B cell (primary cell): ENCODE measurements at regions not wholly inside any gene's neighbourhood (a gene's known extent, or its start where the extent isn't known, plus 50 kb on each side); places are given as distances from the start of the nearest gene placed in this dataset.

Source experiments
- ATAC-seq: fragments of 200-7000 bp; cut with Tn5 transposase; one replicate; pipeline ENCODE4 v1.10.0; 2021; ENCODE audit warnings: low read depth, mild to moderate bottlenecking, moderate number of reproducible peaks, moderate library complexity
- CTCF ChIA-PET: fragments of 350-600 bp; sonication (Branson Sonifier 250); formaldehyde crosslinking; loops from one replicate; lab custom pipeline; 2021; ENCODE audit warnings: antibody characterized with exemption, inconsistent platforms; lab: Charles Lee
- POLR2A ChIA-PET: fragments of 350-600 bp; sonication (Branson Sonifier 250); formaldehyde crosslinking; loops from one replicate; lab custom pipeline; 2021; ENCODE audit warnings: antibody characterized with exemption; lab: Charles Lee
- DNase-seq: peaks from one replicate; pipeline ENCODE4 v3.0.0; 2013
- H2AFZ ChIP-seq: 2 replicates; pipeline ENCODE4 v1.6.1; 2012; ENCODE audit warnings: mild to moderate bottlenecking, low read depth, low read length; ENCODE audit not compliant: insufficient read depth, poor library complexity, severe bottlenecking
- H3K27ac ChIP-seq, 2 donors: 1 replicate in 1 of 2; 2 replicates in 1 of 2; pipeline ENCODE4 v1.5.1; 2012 to 2013; ENCODE audit warnings: low read length in 2 of 2, mild to moderate bottlenecking in 2 of 2, moderate library complexity in 1 of 2
- H3K27me3 ChIP-seq, 4 experiments: fragments of 200-600 bp in 1 of 4; sonication (generic) in 1 of 4; replicated peaks in 1 of 4; 1 replicate in 2 of 4; 2 replicates in 2 of 4; pipeline versions ENCODE4 v1.6.1 to v1.7.0; 2013 to 2016; ENCODE audit warnings: low read length in 3 of 4, mild to moderate bottlenecking in 2 of 4, mixed read lengths in 1 of 4, moderate library complexity in 1 of 4; ENCODE audit not compliant: insufficient read depth in 4 of 4, control insufficient read depth in 3 of 4; ENCODE audit errors: control extremely low read depth in 1 of 4
- H3K36me3 ChIP-seq, 2 experiments: replicated peaks in 1 of 2; 1 replicate in 1 of 2; 2 replicates in 1 of 2; pipeline versions ENCODE4 v1.6.1 to v1.7.1; 2013; ENCODE audit warnings: low read length in 1 of 2; ENCODE audit not compliant: insufficient read depth in 2 of 2, control insufficient read depth in 1 of 2; ENCODE audit errors: control extremely low read depth in 1 of 2, extremely low read depth in 1 of 2
- H3K4me1 ChIP-seq, 2 donors: fragments of 200-600 bp in 1 of 2; sonication (generic) in 1 of 2; 1 replicate in 1 of 2; 2 replicates in 1 of 2; pipeline versions ENCODE4 v1.5.1 to v1.6.1; 2013 to 2017; ENCODE audit warnings: low read length in 2 of 2; ENCODE audit not compliant: control insufficient read depth in 2 of 2, insufficient read depth in 2 of 2
- H3K4me2 ChIP-seq: replicated peaks from 2 replicates; pipeline ENCODE3; 2012; ENCODE audit warnings: mild to moderate bottlenecking, low read depth, low read length; ENCODE audit not compliant: poor library complexity, severe bottlenecking
- H3K4me3 ChIP-seq, 5 experiments: fragments of 200-600 bp in 1 of 5; sonication (generic) in 1 of 5; 1 replicate in 3 of 5; 2 replicates in 2 of 5; pipeline versions ENCODE4 v1.5.1 to v1.7.0; 2011 to 2016; ENCODE audit warnings: low read length in 4 of 5, mild to moderate bottlenecking in 4 of 5, low read depth in 2 of 5, control low read depth in 1 of 5, moderate library complexity in 1 of 5; ENCODE audit not compliant: insufficient read depth in 1 of 5; ENCODE audit errors: control extremely low read depth in 1 of 5, extremely low read depth in 1 of 5
- H3K79me2 ChIP-seq: fragments of 200-600 bp; sonication (generic); one replicate; pipeline ENCODE4 v1.6.0; 2016; ENCODE audit warnings: low read length; ENCODE audit not compliant: control insufficient read depth, insufficient read depth
- H3K9ac ChIP-seq: fragments of 200-600 bp; sonication (generic); 2 replicates; pipeline ENCODE4 v1.6.1; 2017; ENCODE audit warnings: mild to moderate bottlenecking, low read length, moderate library complexity
- H3K9me3 ChIP-seq, 3 donors: one replicate each; pipeline versions ENCODE4 v1.6.1 to v1.7.1; 2013; ENCODE audit warnings: low read length in 2 of 3; ENCODE audit not compliant: control insufficient read depth in 2 of 3, insufficient read depth in 1 of 3; ENCODE audit errors: control extremely low read depth in 1 of 3
- H4K20me1 ChIP-seq: 2 replicates; pipeline ENCODE4 v1.6.0; 2012; ENCODE audit warnings: mild to moderate bottlenecking, low read length; ENCODE audit not compliant: insufficient read depth, control insufficient read depth, poor library complexity, severe bottlenecking
- H3K27ac Mint-ChIP-seq: one replicate; pipeline ENCODE4 v1.8.0; 2021; ENCODE audit warnings: mixed read lengths
- H3K27me3 Mint-ChIP-seq: one replicate; pipeline ENCODE4 v1.8.0; 2021; ENCODE audit warnings: mixed read lengths
- H3K4me1 Mint-ChIP-seq: one replicate; pipeline ENCODE4 v1.8.0; 2021; ENCODE audit warnings: mixed read lengths
- H3K4me3 Mint-ChIP-seq: one replicate; pipeline ENCODE4 v1.8.0; 2021; ENCODE audit warnings: mixed read lengths
- H3K9me3 Mint-ChIP-seq: one replicate; pipeline ENCODE4 v1.8.0; 2022; ENCODE audit warnings: mixed read lengths; ENCODE audit not compliant: insufficient read depth
- CTCF ChIP-seq: fragments of 200-600 bp; IDR thresholded peaks from one replicate; pipeline ENCODE4 v1.8.0; 2022; ENCODE audit warnings: antibody characterized with exemption, mild to moderate bottlenecking
- EZH2 ChIP-seq: IDR thresholded peaks from 2 replicates; pipeline ENCODE4 v1.6.1; 2012; ENCODE audit warnings: borderline replicate concordance, low read depth, mild to moderate bottlenecking, moderate library complexity, low read length; ENCODE audit not compliant: insufficient read depth, poor library complexity, severe bottlenecking
- WGBS: methylation state at CpG from one replicate; pipeline ENCODE4 v1.1.5; 2013; ENCODE audit warnings: missing lambda C conversion rate; ENCODE audit not compliant: insufficient coverage; 5-methylcytosine and 5-hydroxymethylcytosine counted together
- intact Hi-C: fragments of 100-400 bp; cut with micrococcal nuclease; formaldehyde crosslinking; loops from one replicate; pipeline ENCODE4 v1.10.0; 2022

- H3K79me2 ChIP-seq = no peaks in the 10 kb centered on the region
- no peak overlapping the region for H3K27ac Mint-ChIP-seq
- DNase-seq = no peak
- no peaks in the 10 kb centered on the region for H3K27me3 Mint-ChIP-seq
- no peaks in the 10 kb centered on the region for H4K20me1 ChIP-seq
- H3K9me3 Mint-ChIP-seq = no peaks in the 10 kb centered on the region
- no peaks in the 10 kb centered on the region for H3K4me1 Mint-ChIP-seq
- H3K4me2 ChIP-seq = no peak overlapping the region
- no peak overlapping the region for H3K4me3 ChIP-seq
- no peak overlapping the region for H3K9ac ChIP-seq
- ATAC-seq = no peak
- no peaks in the 10 kb centered on the region for H3K9me3 ChIP-seq
- TF ChIP-seq EZH2 = no peak
- no peak for TF ChIP-seq CTCF
- no peaks in the 10 kb centered on the region for H3K4me1 ChIP-seq
- intact Hi-C loops = no loop called here
- 89% methylated on average over 1 of the region's 3 CpGs for WGBS
- H3K27ac ChIP-seq = no peak overlapping the region
- H2AFZ ChIP-seq = no peak overlapping the region
- ChIA-PET CTCF (no interaction called here), POLR2A (no interaction called here)
- no peak overlapping the region for H3K4me3 Mint-ChIP-seq
- H3K27me3 ChIP-seq = no peaks in the 10 kb centered on the region
- H3K36me3 ChIP-seq = no peaks in the 10 kb centered on the region
Observed at GRCh38 chr1:81703391-81703755, 97.4 kb upstream of the ADGRL2 start.

- H3K4me1 ChIP-seq = no peaks in the 10 kb centered on the region
- TF ChIP-seq CTCF (no peak), EZH2 (no peak)
- H4K20me1 ChIP-seq = no peaks in the 10 kb centered on the region
- H2AFZ ChIP-seq = no peak overlapping the region
- no peaks in the 10 kb centered on the region for H3K79me2 ChIP-seq
- H3K27me3 ChIP-seq = no peaks in the 10 kb centered on the region
- ChIA-PET POLR2A (no interaction called here), CTCF (no interaction called here)
- ATAC-seq (no peak), DNase-seq (no peak)
- no peaks in the 10 kb centered on the region for H3K36me3 ChIP-seq
- intact Hi-C loops = no loop called here
- H3K9me3 Mint-ChIP-seq = no peaks in the 10 kb centered on the region
- H3K9ac ChIP-seq = no peak overlapping the region
- H3K4me3 ChIP-seq = no peak overlapping the region
- H3K4me3 Mint-ChIP-seq = no peak overlapping the region
- H3K27ac ChIP-seq = no peak overlapping the region
- WGBS = 94% methylated on average over 4 of the region's 4 CpGs
- no peaks in the 10 kb centered on the region for H3K4me1 Mint-ChIP-seq
- no peaks in the 10 kb centered on the region for H3K27me3 Mint-ChIP-seq
- no peaks in the 10 kb centered on the region for H3K9me3 ChIP-seq
- no peak overlapping the region for H3K27ac Mint-ChIP-seq
- no peak overlapping the region for H3K4me2 ChIP-seq
Observed at GRCh38 chr1:81702903-81703302, 97.8 kb upstream of the ADGRL2 start.
